Gastrocnemius medialis (tissue), 4 donors: ENCODE measurements at regions not wholly inside any gene's neighbourhood (a gene's known extent, or its start where the extent isn't known, plus 50 kb on each side); places are given as distances from the start of the nearest gene placed in this dataset.

Experiments used
- ATAC-seq, 2 donors: fragments of 150-250 bp; one replicate each; pipeline ENCODE4 v1.9.1; 2016
- DNase-seq, 2 donors: peaks; one replicate each; pipeline ENCODE4 v3.0.0-alpha.2; 2019
- H3K27ac ChIP-seq, 4 donors: fragments of 200-600 bp; sonication (generic); 1 replicate in 1 of 4; 2 replicates in 3 of 4; pipeline ENCODE4 v1.5.1; 2016 to 2018; ENCODE audit warnings: mild to moderate bottlenecking in 2 of 4, moderate library complexity in 1 of 4
- H3K27me3 ChIP-seq, 3 donors: fragments of 200-600 bp; sonication (generic) in 2 of 3; 1 replicate in 1 of 3; 2 replicates in 2 of 3; pipeline versions ENCODE4 v1.5.1 to v1.6.0; 2016 to 2019; ENCODE audit warnings: mild to moderate bottlenecking in 1 of 3, moderate library complexity in 1 of 3
- H3K36me3 ChIP-seq, 2 donors: fragments of 200-600 bp; sonication (generic) in 1 of 2; one replicate each; pipeline ENCODE4 v1.5.1; 2017 to 2018
- H3K4me1 ChIP-seq, 2 donors: fragments of 200-600 bp; sonication (generic) in 1 of 2; one replicate each; pipeline ENCODE4 v1.5.1; 2016 to 2017; ENCODE audit warnings: mild to moderate bottlenecking in 2 of 2
- H3K4me3 ChIP-seq, 4 donors: fragments of 200-600 bp; sonication (generic) in 3 of 4; 1 replicate in 1 of 4; 2 replicates in 3 of 4; pipeline ENCODE4 v1.5.1; 2016 to 2019; ENCODE audit warnings: mild to moderate bottlenecking in 2 of 4
- H3K9me3 ChIP-seq, 3 donors: fragments of 200-600 bp; sonication (generic) in 2 of 3; 1 replicate in 1 of 3; 2 replicates in 2 of 3; pipeline ENCODE4 v1.5.1; 2016 to 2019
- POLR2A ChIP-seq, 2 donors: fragments of 450-650 bp; IDR thresholded peaks; one replicate each; pipeline ENCODE4 v1.6.1; 2017; ENCODE audit warnings: antibody characterized with exemption in 2 of 2, mild to moderate bottlenecking in 2 of 2, moderate library complexity in 2 of 2
- in situ Hi-C, 4 donors: fragments of 200-750 bp; cut with MboI; loops; one replicate each; pipeline versions ENCODE4 v1.15.0 to v1.8.0; 2017; ENCODE audit warnings: low sequenced_read_pairs in 4 of 4
- intact Hi-C: fragments of 100-400 bp; cut with DNase I; formaldehyde crosslinking; loops from one replicate; pipeline ENCODE4 v1.15.1; 2023; ENCODE audit warnings: low total_unique reads
- TF ChIP-seq, protein P1 (sequence below), 5 experiments: fragments of 450-650 bp in 3 of 5; fragments of 200-600 bp in 2 of 5; sonication (generic) in 2 of 5; IDR thresholded peaks in 4 of 5; conservative IDR thresholded peaks in 1 of 5; 1 replicate in 4 of 5; 2 replicates in 1 of 5; pipeline ENCODE4 v1.5.1; 2016 to 2019; ENCODE audit warnings: antibody characterized with exemption in 5 of 5, mild to moderate bottlenecking in 3 of 5, moderate library complexity in 3 of 5

DNA sequence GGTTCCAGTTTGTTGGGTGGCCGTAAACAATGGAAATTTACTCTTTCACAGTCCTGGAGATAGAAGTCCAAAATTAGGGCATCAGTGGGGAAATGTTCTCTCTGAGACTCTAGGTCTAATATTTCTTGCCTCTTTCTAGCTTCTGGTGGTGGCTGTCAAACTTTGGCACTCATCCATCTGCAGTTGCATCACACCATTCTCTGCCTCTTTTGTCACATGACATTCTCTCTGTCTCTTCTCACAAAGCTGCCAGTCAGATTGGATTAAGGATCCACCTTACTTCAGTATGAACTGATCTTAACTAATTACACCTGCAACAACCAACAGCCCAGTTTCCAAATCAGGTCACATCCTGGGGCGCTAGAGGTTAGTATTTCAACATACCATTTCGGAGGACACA is 222.9 kb upstream of the FTMT start:
- ATAC-seq (no peak), DNase-seq (peak in 1 of 2 donors; percentile 16)
- Histone ChIP-seq H3K27me3 (no peaks in the 10 kb centered on the region), H3K9me3 (no peaks in the 10 kb centered on the region), H3K36me3 (no peaks in the 10 kb centered on the region), H3K27ac (no peak overlapping the region), H3K4me1 (no peaks in the 10 kb centered on the region), H3K4me3 (no peak overlapping the region)
- TF ChIP-seq, protein P1, sequence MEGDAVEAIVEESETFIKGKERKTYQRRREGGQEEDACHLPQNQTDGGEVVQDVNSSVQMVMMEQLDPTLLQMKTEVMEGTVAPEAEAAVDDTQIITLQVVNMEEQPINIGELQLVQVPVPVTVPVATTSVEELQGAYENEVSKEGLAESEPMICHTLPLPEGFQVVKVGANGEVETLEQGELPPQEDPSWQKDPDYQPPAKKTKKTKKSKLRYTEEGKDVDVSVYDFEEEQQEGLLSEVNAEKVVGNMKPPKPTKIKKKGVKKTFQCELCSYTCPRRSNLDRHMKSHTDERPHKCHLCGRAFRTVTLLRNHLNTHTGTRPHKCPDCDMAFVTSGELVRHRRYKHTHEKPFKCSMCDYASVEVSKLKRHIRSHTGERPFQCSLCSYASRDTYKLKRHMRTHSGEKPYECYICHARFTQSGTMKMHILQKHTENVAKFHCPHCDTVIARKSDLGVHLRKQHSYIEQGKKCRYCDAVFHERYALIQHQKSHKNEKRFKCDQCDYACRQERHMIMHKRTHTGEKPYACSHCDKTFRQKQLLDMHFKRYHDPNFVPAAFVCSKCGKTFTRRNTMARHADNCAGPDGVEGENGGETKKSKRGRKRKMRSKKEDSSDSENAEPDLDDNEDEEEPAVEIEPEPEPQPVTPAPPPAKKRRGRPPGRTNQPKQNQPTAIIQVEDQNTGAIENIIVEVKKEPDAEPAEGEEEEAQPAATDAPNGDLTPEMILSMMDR (IDR thresholded peaks at IDR 0.05 in 4 of 5, conservative IDR thresholded peaks at IDR 0.05 in 1 of 5): no peak
- no peak for TF ChIP-seq POLR2A (IDR thresholded peaks at IDR 0.05)
- intact Hi-C loops: no loop called here
- in situ Hi-C loops: no loop called here

DNA sequence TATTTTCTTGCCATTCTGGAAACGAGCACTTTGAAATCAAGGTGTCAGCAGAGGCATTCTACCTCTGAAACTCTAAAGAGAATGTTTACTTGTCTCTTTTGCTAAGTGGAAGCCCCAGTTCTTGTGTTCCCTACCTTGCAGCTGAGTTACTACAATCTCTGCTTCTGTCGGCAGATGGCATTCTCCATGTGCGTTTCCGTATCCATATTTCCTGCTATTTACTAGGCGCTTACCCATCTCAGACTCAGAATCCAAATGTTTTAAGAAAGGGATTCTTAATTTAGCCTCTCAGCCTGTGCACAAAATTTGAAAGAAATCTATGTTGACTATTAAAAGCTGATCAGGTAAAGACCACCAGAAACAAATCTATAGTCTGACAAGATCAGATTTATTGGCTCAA is 221.3 kb upstream of the FTMT start:
- intact Hi-C loops: loop anchor here (5.0 kb wide), 1 partner anchor 237 kb away; no protein-coding TSS in a partner anchor
- in situ Hi-C loops: no loop called here
- DNase-seq (no peak), ATAC-seq (no peak)
- H3K27me3 ChIP-seq: no peaks in the 10 kb centered on the region
- H3K27ac ChIP-seq: no peak overlapping the region
- TF ChIP-seq, protein P1 (IDR thresholded peaks at IDR 0.05 in 4 of 5, conservative IDR thresholded peaks at IDR 0.05 in 1 of 5): no peak
- no peak for TF ChIP-seq POLR2A (IDR thresholded peaks at IDR 0.05)
- no peaks in the 10 kb centered on the region for H3K9me3 ChIP-seq
- no peaks in the 10 kb centered on the region for H3K36me3 ChIP-seq
- no peaks in the 10 kb centered on the region for H3K4me1 ChIP-seq
- H3K4me3 ChIP-seq: no peak overlapping the region

DNA sequence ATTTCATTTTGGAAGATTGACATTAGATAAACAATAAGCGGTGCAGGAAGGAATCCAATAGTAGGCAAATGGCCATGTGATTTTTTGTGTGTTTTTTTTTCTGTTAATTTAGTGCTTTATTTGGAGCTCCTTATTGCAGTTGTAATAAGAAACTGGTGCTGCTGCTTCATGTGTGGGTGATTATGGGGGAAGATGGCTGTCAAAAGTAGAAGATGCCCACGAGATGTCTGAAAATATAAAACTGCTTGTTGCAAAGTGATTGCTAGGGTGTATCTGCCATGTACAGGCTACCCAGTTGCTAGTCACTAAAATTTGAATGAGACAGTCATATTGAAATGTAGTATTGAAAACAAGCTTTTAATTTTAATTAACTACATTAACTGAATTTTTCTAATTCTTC is 216.7 kb upstream of the FTMT start:
- Histone ChIP-seq H3K4me3 (no peak overlapping the region), H3K4me1 (no peaks in the 10 kb centered on the region), H3K27ac (no peak overlapping the region), H3K27me3 (no peaks in the 10 kb centered on the region), H3K36me3 (no peaks in the 10 kb centered on the region), H3K9me3 (no peaks in the 10 kb centered on the region)
- DNase-seq (no peak), ATAC-seq (no peak)
- intact Hi-C loops: loop anchor here (5.0 kb wide), 1 partner anchor 232 kb away; no protein-coding TSS in a partner anchor
- in situ Hi-C loops: no loop called here
- TF ChIP-seq, protein P1 (IDR thresholded peaks at IDR 0.05 in 4 of 5, conservative IDR thresholded peaks at IDR 0.05 in 1 of 5): no peak

DNA sequence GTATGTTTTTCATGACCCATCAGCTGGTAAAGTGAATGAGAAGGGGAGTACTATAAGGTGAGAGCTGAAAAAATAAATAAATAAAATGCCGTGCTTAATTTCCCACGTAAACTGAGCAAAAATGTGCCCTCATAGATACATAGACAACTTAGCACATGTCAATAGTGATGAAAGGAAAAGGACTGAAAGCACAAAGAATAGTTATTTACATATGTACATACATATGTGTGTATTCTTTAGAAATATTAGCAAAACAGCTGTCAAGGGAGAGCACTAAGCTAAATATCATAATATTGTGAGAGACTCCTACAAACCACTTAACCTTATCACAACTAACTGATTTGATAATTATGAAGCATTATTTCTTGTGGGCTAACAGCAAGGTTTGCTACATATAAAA is 213.6 kb upstream of the FTMT start:
- Histone ChIP-seq H3K4me1 (peaks cover 0 to 5% of the 10 kb centered on the region in 2 donors), H3K27ac (no peak overlapping the region), H3K27me3 (no peaks in the 10 kb centered on the region), H3K36me3 (no peaks in the 10 kb centered on the region), H3K9me3 (no peaks in the 10 kb centered on the region), H3K4me3 (no peak overlapping the region)
- TF ChIP-seq, protein P1 (IDR thresholded peaks at IDR 0.05 in 4 of 5, conservative IDR thresholded peaks at IDR 0.05 in 1 of 5): no peak
- no peak for TF ChIP-seq POLR2A (IDR thresholded peaks at IDR 0.05)
- in situ Hi-C loops: no loop called here
- ATAC-seq (no peak), DNase-seq (no peak)
- intact Hi-C loops: no loop called here

DNA sequence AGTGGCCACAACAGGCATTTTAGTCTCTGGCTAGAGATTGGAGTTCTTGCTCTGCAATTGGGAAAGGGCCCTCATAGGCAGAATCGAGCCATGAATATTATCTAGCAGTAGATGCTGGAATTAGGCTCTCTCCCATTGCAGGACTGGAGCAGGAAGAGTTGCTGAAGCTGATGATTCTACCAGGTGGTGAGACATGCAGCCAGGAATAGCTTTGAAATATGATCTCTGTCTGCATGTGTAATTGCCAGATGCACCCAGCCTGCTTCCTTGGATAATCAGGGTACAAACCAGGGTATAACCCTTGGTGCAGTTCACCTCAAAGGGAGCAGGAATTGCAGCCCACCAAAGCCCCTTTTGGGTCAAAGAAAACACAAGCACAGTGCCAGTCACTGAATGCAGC is 211.4 kb upstream of the FTMT start:
- intact Hi-C loops (no loop called here), in situ Hi-C loops (no loop called here)
- DNase-seq (no peak), ATAC-seq (peak; percentile 66 to 80)
- Histone ChIP-seq H3K27ac (no peak overlapping the region), H3K4me1 (peaks cover 0 to 5% of the 10 kb centered on the region in 2 donors), H3K36me3 (no peaks in the 10 kb centered on the region), H3K27me3 (no peaks in the 10 kb centered on the region), H3K4me3 (no peak overlapping the region), H3K9me3 (no peaks in the 10 kb centered on the region)
- TF ChIP-seq, protein P1 (IDR thresholded peaks at IDR 0.05 in 4 of 5, conservative IDR thresholded peaks at IDR 0.05 in 1 of 5): no peak
- TF ChIP-seq POLR2A (IDR thresholded peaks at IDR 0.05): no peak
